Right hindlimb (tissue), 1 donor: ENCODE measurements at regions not wholly inside any gene's neighbourhood (a gene's known extent, or its start where the extent isn't known, plus 50 kb on each side); places are given as distances from the start of the nearest gene placed in this dataset.
"Not testable (repeated sequence)": the region's sequence is repeated elsewhere in the genome, so short reads cannot be mapped to it uniquely, and the experiment has no call there.

Experiments
- DNase-seq: peaks from one replicate; pipeline ENCODE4 v3.0.0-alpha.2; 2018

- DNase-seq = no peak
Measured at GRCh38 chr7:91356915-91357314, 92.7 kb downstream of the FZD1 start.

- DNase-seq = no peak
Measured at GRCh38 chr7:91357379-91357778, 93.1 kb downstream of the FZD1 start.

GRCh38 chr7:91357901-91358300 is 93.7 kb downstream of the FZD1 start:
- no peak for DNase-seq

- DNase-seq = no peak
Measured at GRCh38 chr7:91358303-91358702, 94.1 kb downstream of the FZD1 start.

GRCh38 chr7:91365097-91365496 is 100.9 kb downstream of the FZD1 start:
- not testable (repeated sequence) for DNase-seq

- no peak for DNase-seq
Measured at GRCh38 chr7:91366091-91366490, 101.9 kb downstream of the FZD1 start.

GRCh38 chr7:91367812-91368578 is 103.8 kb downstream of the FZD1 start:
- DNase-seq = no peak

GRCh38 chr7:91372323-91372722 is 108.1 kb downstream of the FZD1 start:
- no peak for DNase-seq

GRCh38 chr7:91373111-91373800 is 109.0 kb downstream of the FZD1 start:
- DNase-seq = no peak

GRCh38 chr7:91374321-91374989 is 110.2 kb downstream of the FZD1 start:
- DNase-seq = no peak

- DNase-seq = no peak
Measured at GRCh38 chr7:91375378-91375777, 111.1 kb downstream of the FZD1 start.

- no peak for DNase-seq
Measured at GRCh38 chr7:91378131-91378530, 113.9 kb downstream of the FZD1 start.

- no peak for DNase-seq
Measured at GRCh38 chr7:91379236-91379635, 115.0 kb downstream of the FZD1 start.

GRCh38 chr7:91379991-91380390 is 115.8 kb downstream of the FZD1 start:
- no peak for DNase-seq

- peak; percentile 22 for DNase-seq
Measured at GRCh38 chr7:91383053-91383904, 119.0 kb downstream of the FZD1 start.

GRCh38 chr7:91383905-91384274 is 119.7 kb downstream of the FZD1 start:
- no peak for DNase-seq

- DNase-seq = not testable (repeated sequence)
Measured at GRCh38 chr7:91394757-91395156, 130.5 kb downstream of the FZD1 start.

- not testable (repeated sequence) for DNase-seq
Measured at GRCh38 chr7:91395313-91395712, 131.1 kb downstream of the FZD1 start.

GRCh38 chr7:91397096-91397495 is 132.9 kb downstream of the FZD1 start:
- no peak for DNase-seq

- no peak for DNase-seq
Measured at GRCh38 chr7:91397612-91398011, 133.4 kb downstream of the FZD1 start.

- DNase-seq = no peak
Measured at GRCh38 chr7:91398341-91398740, 134.1 kb downstream of the FZD1 start.

- DNase-seq = no peak
Measured at GRCh38 chr7:91405092-91405788, 141.0 kb downstream of the FZD1 start.
